OCI-LY7 (cell line): ENCODE measurements at regions not wholly inside any gene's neighbourhood (a gene's known extent, or its start where the extent isn't known, plus 50 kb on each side); places are given as distances from the start of the nearest gene placed in this dataset.

Experiments used
- BruUV-seq: library from RNA; stranded (reverse); fragments of 400-500 nt; replicated peaks from 2 replicates; lab custom pipeline; 2021; lab: Mats Ljungman, UMichigan
- CTCF ChIA-PET: fragments of 300-600 bp; sonication (Branson Sonifier 250); formaldehyde crosslinking; loops from one replicate; lab custom pipeline; 2022; ENCODE audit warnings: antibody characterized with exemption; ENCODE audit not compliant: unreplicated experiment; lab: Charles Lee
- POLR2A ChIA-PET: fragments of 300-600 bp; sonication (Branson Sonifier 250); formaldehyde crosslinking; loops from one replicate; lab custom pipeline; 2022; ENCODE audit warnings: antibody characterized with exemption; lab: Charles Lee
- DNase-seq: peaks from one replicate; pipeline ENCODE4 v3.0.0-alpha.2; 2015; ENCODE audit warnings: low spot score
- H2AFZ ChIP-seq: fragments of 200-600 bp; sonication (generic), shearing (Covaris generic); 2 replicates; pipeline ENCODE4 v1.6.1; 2014; ENCODE audit warnings: mild to moderate bottlenecking, antibody characterized with exemption, low read length, moderate library complexity
- H3K27ac ChIP-seq: fragments of 200-600 bp; sonication (generic); 2 replicates; pipeline ENCODE4 v1.5.1; 2014; ENCODE audit warnings: mixed run types, low read depth, mild to moderate bottlenecking, moderate library complexity, low read length, inconsistent platforms; ENCODE audit not compliant: poor library complexity, severe bottlenecking
- H3K36me3 ChIP-seq: fragments of 200-600 bp; sonication (generic); 2 replicates; pipeline ENCODE4 v1.6.1; 2014; ENCODE audit warnings: mild to moderate bottlenecking, antibody characterized with exemption, low read length, moderate library complexity, mixed read lengths; ENCODE audit not compliant: insufficient read depth
- H3K4me1 ChIP-seq: fragments of 200-600 bp; sonication (generic); 2 replicates; pipeline ENCODE4 v1.5.1; 2014; ENCODE audit warnings: mild to moderate bottlenecking, low read length; ENCODE audit not compliant: insufficient read depth, poor library complexity, severe bottlenecking
- H3K4me2 ChIP-seq: fragments of 200-600 bp; sonication (generic); 2 replicates; pipeline ENCODE4 v1.6.1; 2014; ENCODE audit warnings: mild to moderate bottlenecking, low read length
- H3K4me3 ChIP-seq: fragments of 200-600 bp; sonication (generic); 2 replicates; pipeline ENCODE4 v1.5.1; 2014; ENCODE audit warnings: mild to moderate bottlenecking, low read depth, low read length; ENCODE audit not compliant: poor library complexity, severe bottlenecking
- H3K79me2 ChIP-seq: fragments of 200-600 bp; sonication (generic); 2 replicates; pipeline ENCODE4 v1.6.1; 2016; ENCODE audit warnings: low read depth, mild to moderate bottlenecking, low read length, moderate library complexity, mixed read lengths; ENCODE audit not compliant: insufficient read depth
- H3K9me2 ChIP-seq: fragments of 200-600 bp; sonication (generic); 2 replicates; pipeline ENCODE4 v1.6.1; 2016; ENCODE audit warnings: mild to moderate bottlenecking, low read length, mixed read lengths; ENCODE audit not compliant: insufficient read depth
- H3K9me3 ChIP-seq: fragments of 200-600 bp; sonication (generic); 2 replicates; pipeline ENCODE4 v1.6.1; 2014; ENCODE audit warnings: mild to moderate bottlenecking, mixed run types, low read length, mixed read lengths
- H4K20me1 ChIP-seq: fragments of 200-600 bp; sonication (generic); 2 replicates; pipeline ENCODE4 v1.6.1; 2014; ENCODE audit warnings: mild to moderate bottlenecking, antibody characterized with exemption, low read length, moderate library complexity, mixed read lengths; ENCODE audit not compliant: insufficient read depth
- CTCF ChIP-seq: fragments of 200-600 bp; sonication (generic); conservative IDR thresholded peaks from 2 replicates; pipeline ENCODE4 v1.5.1; 2014; ENCODE audit warnings: mild to moderate bottlenecking, antibody characterized with exemption, low read length, moderate library complexity, mixed read lengths
- EZH2phosphoT487 ChIP-seq: fragments of 200-600 bp; sonication (generic); IDR thresholded peaks from 2 replicates; pipeline ENCODE4 v1.6.1; 2018; ENCODE audit warnings: low read depth, borderline replicate concordance, mild to moderate bottlenecking, mixed run types, antibody characterized with exemption, low read length, moderate library complexity, mixed read lengths
- intact Hi-C: fragments of 100-400 bp; cut with micrococcal nuclease; formaldehyde crosslinking; loops from one replicate; pipeline ENCODE4 v1.10.0; 2022; ENCODE audit not compliant: unreplicated experiment

- Histone ChIP-seq H3K36me3 (no peaks in the 10 kb centered on the region), H4K20me1 (no peaks in the 10 kb centered on the region), H3K4me2 (no peak overlapping the region), H3K4me1 (no peaks in the 10 kb centered on the region), H3K9me2 (no peaks in the 10 kb centered on the region), H3K9me3 (no peaks in the 10 kb centered on the region), H3K79me2 (no peaks in the 10 kb centered on the region), H3K4me3 (no peak overlapping the region), H3K27ac (no peak overlapping the region), H2AFZ (no peak overlapping the region)
- TF ChIP-seq CTCF (no peak), EZH2phosphoT487 (no peak)
- ChIA-PET CTCF (no interaction called here), POLR2A (interaction anchor here (0.7 kb wide), 3 partner anchors 21 to 207 kb away, joined by 3 to 4 read pairs (median 3); no protein-coding TSS in a partner anchor)
- DNase-seq: no peak
- intact Hi-C loops: no loop called here
- no TSS peak for BruUV-seq
These were observed 72.1 kb upstream of the ITGA11 start for GRCh38 chr15:68503791-68504680.

GRCh38 chr15:68504681-68505170 is 72.8 kb upstream of the ITGA11 start:
- Histone ChIP-seq H3K4me2 (no peak overlapping the region), H3K4me3 (no peak overlapping the region), H3K79me2 (no peaks in the 10 kb centered on the region), H3K9me2 (no peaks in the 10 kb centered on the region), H4K20me1 (no peaks in the 10 kb centered on the region), H3K4me1 (no peaks in the 10 kb centered on the region), H2AFZ (no peak overlapping the region), H3K36me3 (no peaks in the 10 kb centered on the region), H3K9me3 (no peaks in the 10 kb centered on the region), H3K27ac (no peak overlapping the region)
- intact Hi-C loops: no loop called here
- TF ChIP-seq EZH2phosphoT487 (no peak), CTCF (no peak)
- DNase-seq: no peak
- ChIA-PET POLR2A (interaction anchor here (0.7 kb wide), 2 partner anchors 20 to 208 kb away, joined by 3 to 4 read pairs; no protein-coding TSS in a partner anchor), CTCF (no interaction called here)
- no TSS peak for BruUV-seq

GRCh38 chr15:68506071-68506470 is 72.7 kb upstream of the CORO2B start:
- no peaks in the 10 kb centered on the region for H3K79me2 ChIP-seq
- intact Hi-C loops: no loop called here
- TF ChIP-seq EZH2phosphoT487 (no peak), CTCF (no peak)
- no peaks in the 10 kb centered on the region for H3K9me2 ChIP-seq
- no TSS peak for BruUV-seq
- no peaks in the 10 kb centered on the region for H3K36me3 ChIP-seq
- H4K20me1 ChIP-seq: no peaks in the 10 kb centered on the region
- H3K27ac ChIP-seq: no peak overlapping the region
- no peaks in the 10 kb centered on the region for H3K4me1 ChIP-seq
- no peak overlapping the region for H3K4me2 ChIP-seq
- POLR2A ChIA-PET: interaction anchor here (0.7 kb wide), 1 partner anchor 14 kb away, joined by 5 read pairs; no protein-coding TSS in a partner anchor
- no peak overlapping the region for H2AFZ ChIP-seq
- CTCF ChIA-PET: no interaction called here
- no peaks in the 10 kb centered on the region for H3K9me3 ChIP-seq
- DNase-seq: no peak
- H3K4me3 ChIP-seq: no peak overlapping the region
